ENCODE measurements at regions not wholly inside any gene's neighbourhood (a gene's known extent, or its start where the extent isn't known, plus 50 kb on each side); places are given as distances from the start of the nearest gene placed in this dataset.

DNA sequence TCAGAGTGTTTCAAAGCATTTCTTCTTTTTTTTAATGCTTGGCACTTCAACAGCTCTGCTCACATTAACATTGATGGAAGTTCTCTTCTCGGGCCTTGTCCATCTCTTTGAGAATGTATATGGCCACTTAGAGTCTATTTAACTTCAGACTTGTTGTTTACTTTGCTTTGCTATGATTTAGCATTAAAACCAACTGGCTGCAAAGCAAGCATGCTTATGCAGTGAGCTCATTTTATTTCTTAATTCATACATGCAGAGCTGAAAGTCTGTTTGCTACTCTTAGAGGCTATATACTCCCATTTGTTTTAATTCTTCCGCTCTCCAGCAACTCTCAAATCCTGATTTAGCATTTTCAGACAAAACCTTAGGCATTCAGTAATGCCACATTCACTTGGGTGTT, 107.6 kb upstream of the PACRGL start:
- DNase-seq (ENCODE audit: low spot score): no peak

- DNase-seq (ENCODE audit: low spot score): no peak
These were observed 101.6 kb upstream of the PACRGL start for GRCh38 chr4:20598626-20599025.

- DNase-seq (ENCODE audit: low spot score): no peak
These were observed 96.5 kb upstream of the PACRGL start for GRCh38 chr4:20603671-20604313.

DNA sequence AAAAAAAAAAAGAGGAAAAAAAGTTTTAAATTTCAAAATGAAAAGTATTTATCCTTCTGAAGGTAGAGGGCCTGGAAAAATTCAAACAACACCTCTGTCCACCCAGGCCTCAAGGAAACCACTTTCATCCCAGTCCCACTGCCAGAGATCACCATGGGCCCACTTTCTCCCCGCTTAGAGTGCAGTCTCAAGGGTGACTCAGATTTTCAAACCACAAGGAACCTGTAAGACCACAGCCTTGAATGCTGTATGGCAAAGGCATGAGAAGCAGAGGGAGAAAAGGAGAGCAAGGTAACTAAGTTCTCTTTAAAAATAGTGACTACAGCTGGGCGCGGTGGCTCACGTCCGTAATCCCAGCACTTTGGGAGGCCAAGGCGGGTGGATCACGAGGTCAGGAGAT, 87.9 kb upstream of the PACRGL start:
- DNase-seq (ENCODE audit: low spot score): no peak

DNA sequence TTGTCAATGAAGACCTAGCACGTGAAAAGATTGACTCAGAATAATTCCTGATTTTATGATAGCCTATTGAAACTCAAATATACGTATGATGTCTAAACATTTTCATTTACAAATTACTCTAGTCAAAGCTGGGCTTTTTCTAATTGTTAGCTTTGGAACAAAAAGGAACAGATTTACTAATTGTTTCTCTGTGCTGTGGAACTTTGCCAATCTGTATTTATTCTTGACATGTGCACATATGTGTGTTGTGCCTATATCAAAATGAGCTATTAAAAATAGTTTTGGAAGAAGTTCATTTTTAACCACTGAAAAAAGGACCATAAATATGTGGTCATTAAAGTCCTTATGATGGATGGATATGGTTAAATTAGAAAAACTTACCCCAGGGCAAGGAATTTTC, 85.4 kb upstream of the PACRGL start:
- no peak for DNase-seq (ENCODE audit: low spot score)

DNA sequence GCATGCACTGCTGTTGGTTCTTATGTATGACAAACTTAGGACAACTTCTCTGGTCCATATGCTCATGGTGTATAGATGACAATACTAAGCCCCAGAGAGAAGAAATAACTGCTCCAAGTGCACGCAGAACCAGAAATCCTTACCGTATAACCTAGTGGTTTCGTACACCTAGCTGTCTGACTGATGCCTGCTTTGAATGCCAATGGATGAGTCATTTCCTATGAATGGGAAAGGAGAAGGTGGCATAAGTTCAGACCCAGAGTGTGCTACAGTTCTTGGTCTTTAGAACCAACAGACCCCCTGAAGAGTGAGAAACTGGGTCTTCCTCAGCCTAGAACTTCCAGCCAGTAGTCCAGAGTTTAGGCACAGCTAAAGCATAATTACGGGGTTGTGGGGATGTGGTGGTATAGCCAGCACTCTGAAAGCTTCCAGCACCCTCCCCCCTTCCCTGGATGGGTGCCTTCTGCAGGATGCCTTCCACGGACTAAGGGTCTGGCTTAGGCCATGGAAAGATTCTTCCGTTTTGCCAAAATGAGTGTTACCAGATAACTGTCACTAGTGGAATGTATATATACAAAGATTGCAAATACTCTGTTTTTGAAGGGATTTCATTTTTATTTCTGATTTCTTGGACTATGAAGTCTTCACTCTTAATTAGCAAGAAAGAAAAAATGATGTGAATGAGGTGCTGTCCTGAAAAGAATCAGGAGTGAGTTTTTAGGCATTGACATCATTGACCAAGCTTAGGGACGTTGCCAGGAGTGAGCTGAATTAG, 84.6 kb upstream of the PACRGL start:
- DNase-seq (ENCODE audit: low spot score): no peak

DNA sequence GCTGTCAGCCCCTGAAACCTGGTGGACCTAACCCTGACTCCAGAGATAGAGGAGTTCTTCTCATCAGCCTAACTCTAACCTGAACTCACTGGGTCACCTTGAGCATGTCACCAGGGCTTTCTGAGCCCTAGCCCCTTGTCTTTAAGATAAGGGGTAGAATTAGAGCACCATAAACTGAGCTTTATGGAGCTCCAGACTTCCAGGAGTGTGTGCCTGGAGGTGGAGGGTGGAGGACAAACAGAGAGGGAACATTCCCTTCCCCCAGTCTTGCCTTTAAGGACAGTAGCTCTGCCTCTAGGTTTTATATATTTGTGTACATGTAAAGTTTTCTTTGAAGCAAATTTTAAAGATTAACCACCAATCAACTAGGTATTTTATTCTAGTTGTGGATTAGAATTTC, 83.9 kb upstream of the PACRGL start:
- DNase-seq (ENCODE audit: low spot score): no peak

DNA sequence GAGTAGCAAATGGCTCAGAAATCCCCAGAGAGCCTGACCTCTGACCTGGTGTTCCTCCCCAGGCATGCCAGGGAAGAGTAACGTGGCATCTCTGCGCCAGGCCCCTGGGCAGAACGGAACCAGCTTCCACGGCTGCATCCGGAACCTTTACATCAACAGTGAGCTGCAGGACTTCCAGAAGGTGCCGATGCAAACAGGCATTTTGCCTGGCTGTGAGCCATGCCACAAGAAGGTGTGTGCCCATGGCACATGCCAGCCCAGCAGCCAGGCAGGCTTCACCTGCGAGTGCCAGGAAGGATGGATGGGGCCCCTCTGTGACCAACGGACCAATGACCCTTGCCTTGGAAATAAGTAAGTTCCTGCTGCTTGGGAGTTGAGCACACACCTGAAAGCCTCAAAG, 83.4 kb upstream of the PACRGL start:
- no peak for DNase-seq (ENCODE audit: low spot score)

GRCh38 chr4:20617678-20618396, 82.4 kb upstream of the PACRGL start:
- peak; percentile 68 for DNase-seq (ENCODE audit: low spot score)

DNA sequence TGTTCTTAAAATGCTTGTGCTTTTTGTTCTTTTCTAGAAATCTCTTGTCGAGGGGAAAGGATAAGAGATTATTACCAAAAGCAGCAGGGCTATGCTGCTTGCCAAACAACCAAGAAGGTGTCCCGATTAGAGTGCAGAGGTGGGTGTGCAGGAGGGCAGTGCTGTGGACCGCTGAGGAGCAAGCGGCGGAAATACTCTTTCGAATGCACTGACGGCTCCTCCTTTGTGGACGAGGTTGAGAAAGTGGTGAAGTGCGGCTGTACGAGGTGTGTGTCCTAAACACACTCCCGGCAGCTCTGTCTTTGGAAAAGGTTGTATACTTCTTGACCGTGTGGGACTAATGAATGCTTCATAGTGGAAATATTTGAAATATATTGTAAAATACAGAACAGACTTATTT, 81.5 kb upstream of the PACRGL start:
- no peak for DNase-seq (ENCODE audit: low spot score)

DNA sequence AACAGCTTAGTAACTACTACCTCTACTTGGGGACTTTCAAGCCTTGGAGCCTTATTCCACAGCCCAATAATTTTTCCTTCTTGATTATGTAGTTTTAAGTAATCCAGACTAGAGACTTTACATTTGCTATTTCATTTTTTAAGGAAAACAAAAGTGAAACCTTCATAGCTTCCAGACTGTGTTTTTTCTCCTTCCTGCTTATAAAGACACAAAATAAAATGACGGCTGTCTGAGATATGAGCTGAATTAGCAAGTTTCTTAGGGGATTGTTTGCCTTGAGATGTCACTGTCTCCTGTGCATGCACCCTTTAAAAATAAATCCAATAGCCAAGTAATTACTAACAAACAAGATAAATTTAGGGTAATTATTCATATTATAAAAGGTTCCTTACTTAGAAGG, 78.8 kb upstream of the PACRGL start:
- DNase-seq (ENCODE audit: low spot score): no peak

GRCh38 chr4:20622701-20623100, 77.6 kb upstream of the PACRGL start:
- no peak for DNase-seq (ENCODE audit: low spot score)

- no peak for DNase-seq (ENCODE audit: low spot score)
These were observed 76.3 kb upstream of the PACRGL start for GRCh38 chr4:20623939-20624338.

- no peak for DNase-seq (ENCODE audit: low spot score)
These were observed 75.4 kb upstream of the PACRGL start for GRCh38 chr4:20624793-20625374.

GRCh38 chr4:20625426-20625825, 74.8 kb upstream of the PACRGL start:
- no peak for DNase-seq (ENCODE audit: low spot score)

- DNase-seq (ENCODE audit: low spot score): no peak
These were observed 73.8 kb upstream of the PACRGL start for GRCh38 chr4:20626326-20627005.

DNA sequence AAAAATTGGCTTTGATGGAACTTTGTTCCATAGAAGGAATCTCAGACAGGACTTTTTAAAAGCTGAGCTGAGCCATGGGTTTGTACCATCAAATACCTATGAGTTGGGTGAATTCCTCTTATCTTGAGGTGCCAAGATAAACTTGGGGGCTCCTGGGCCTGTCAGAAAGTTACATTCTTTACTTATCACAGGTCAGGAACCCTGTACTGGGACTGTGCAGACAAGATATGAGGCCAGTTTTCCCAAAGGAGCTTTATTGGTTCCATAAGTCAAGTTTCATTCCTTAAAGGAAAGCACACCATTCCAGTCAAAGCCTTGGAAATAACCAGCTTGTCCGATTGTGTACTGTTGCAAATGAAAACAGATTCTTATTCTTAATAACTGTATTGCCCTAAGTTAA, 72.4 kb upstream of the PACRGL start:
- DNase-seq (ENCODE audit: low spot score): no peak

GRCh38 chr4:20629186-20630106, 70.8 kb upstream of the PACRGL start:
- no peak for DNase-seq (ENCODE audit: low spot score)

- DNase-seq (ENCODE audit: low spot score): no peak
These were observed 61.4 kb upstream of the PACRGL start for GRCh38 chr4:20638825-20639224.

GRCh38 chr4:20639346-20639745, 60.9 kb upstream of the PACRGL start:
- DNase-seq (ENCODE audit: low spot score): no peak

GRCh38 chr4:20640989-20641388, 59.3 kb upstream of the PACRGL start:
- DNase-seq (ENCODE audit: low spot score): no peak

Data from mucosa of gallbladder (tissue), 1 donor.